Stomach (tissue), 8 donors: ENCODE measurements at regions not wholly inside any gene's neighbourhood (a gene's known extent, or its start where the extent isn't known, plus 50 kb on each side); places are given as distances from the start of the nearest gene placed in this dataset.

Source experiments
- DNase-seq, 2 donors: peaks; one replicate each; pipeline versions ENCODE4 v3.0.0 to v3.0.0-alpha.2; 2013 to 2019
- H3K27ac ChIP-seq, 5 donors: fragments of 200-600 bp in 4 of 5; sonication (generic) in 4 of 5; one replicate each; pipeline ENCODE4 v1.5.1; 2013 to 2019; ENCODE audit warnings: mild to moderate bottlenecking in 1 of 5, moderate library complexity in 1 of 5
- H3K27me3 ChIP-seq, 3 donors: fragments of 200-600 bp; sonication (generic); one replicate each; pipeline ENCODE4 v1.5.1; 2017 to 2019; ENCODE audit warnings: mixed run types in 1 of 3
- H3K36me3 ChIP-seq, 4 donors: fragments of 200-600 bp; sonication (generic); 1 replicate in 3 of 4; 2 replicates in 1 of 4; pipeline ENCODE4 v1.5.1; 2016 to 2019
- H3K4me1 ChIP-seq, 4 donors: fragments of 200-600 bp; sonication (generic); one replicate each; pipeline ENCODE4 v1.5.1; 2016 to 2019
- H3K4me3 ChIP-seq, 4 donors: fragments of 200-600 bp; sonication (generic) in 3 of 4; one replicate each; pipeline ENCODE4 v1.5.1; 2016 to 2019; ENCODE audit warnings: mild to moderate bottlenecking in 1 of 4
- H3K9me3 ChIP-seq, 4 donors: fragments of 200-600 bp; sonication (generic); one replicate each; pipeline ENCODE4 v1.5.1; 2016 to 2019
- CTCF ChIP-seq, 7 experiments: fragments of 450-650 bp in 4 of 7; fragments of 200-600 bp in 3 of 7; sonication (generic) in 3 of 7; IDR thresholded peaks; one replicate each; pipeline ENCODE4 v1.5.1; 2016 to 2019; ENCODE audit warnings: antibody characterized with exemption in 7 of 7, control low read depth in 2 of 7, mild to moderate bottlenecking in 1 of 7
- EP300 ChIP-seq: sonication (generic); formaldehyde crosslinking; IDR thresholded peaks from one replicate; pipeline ENCODE4 v1.6.1; 2017; ENCODE audit warnings: antibody characterized with exemption
- POLR2A ChIP-seq, 4 donors: fragments of 450-650 bp; IDR thresholded peaks; one replicate each; pipeline ENCODE4 v1.6.1; 2016; ENCODE audit warnings: antibody characterized with exemption in 4 of 4, control low read depth in 2 of 4, mild to moderate bottlenecking in 1 of 4, moderate library complexity in 1 of 4
- POLR2AphosphoS5 ChIP-seq, 3 donors: sonication (generic); formaldehyde crosslinking; IDR thresholded peaks; one replicate each; pipeline ENCODE4 v1.6.1; 2016; ENCODE audit warnings: antibody characterized with exemption in 3 of 3
- WGBS, 5 donors: extraction: QIAGEN DNeasy Blood & Tissue Kit in 3 of 5; methylation state at CpG; one replicate each; pipeline versions ENCODE4 v1.1.5 to v1.1.7; 2013 to 2018; 5-methylcytosine and 5-hydroxymethylcytosine counted together
- intact Hi-C: fragments of 100-400 bp; cut with DNase I; formaldehyde crosslinking; loops from one replicate; pipeline ENCODE4 v1.15.1; 2023; ENCODE audit warnings: low total_unique reads
- donor health status: healthy with polysubstance abuse.
- donor health status: Bipolar disorder and iron deficiency.
- donor health status: healthy.

DNA sequence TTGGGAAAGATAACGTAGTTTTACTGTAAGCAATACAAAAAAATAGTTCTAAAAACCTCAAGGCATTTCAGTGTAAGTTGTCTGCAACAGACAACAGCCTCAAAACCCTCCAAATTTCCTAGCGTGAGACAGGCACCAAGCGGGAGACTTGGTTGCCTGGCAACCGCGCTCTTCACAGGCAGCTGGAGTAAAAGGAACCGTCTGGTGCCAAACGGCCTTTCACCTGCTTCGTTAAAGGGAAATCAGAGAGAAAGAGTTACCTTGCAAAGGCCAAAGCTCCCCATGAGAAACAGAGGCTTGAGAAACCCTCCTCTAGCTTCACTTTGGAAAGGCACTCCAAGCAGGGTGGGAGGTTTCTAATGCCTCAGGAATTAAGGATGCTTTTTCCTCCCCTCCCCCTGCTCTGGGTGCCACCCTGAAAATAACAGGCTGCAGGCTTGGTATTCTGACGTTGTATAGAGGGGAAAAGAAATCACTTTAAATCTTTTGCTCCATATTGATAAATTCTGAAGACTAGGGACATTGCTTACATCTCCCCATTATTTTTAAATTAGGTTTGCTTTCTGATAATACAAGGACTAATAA, 129.7 kb upstream of the UFL1 start:
- WGBS, 5 donors = 3 to 8% (median 6%) methylated on average over 9 of the region's 9 CpGs
- TF ChIP-seq POLR2AphosphoS5 (IDR thresholded peaks at IDR 0.05) (no peak), POLR2A (IDR thresholded peaks at IDR 0.05) (no peak), EP300 (no peak), CTCF (IDR thresholded peaks at IDR 0.05) (no peak)
- Histone ChIP-seq H3K9me3 (no peaks in the 10 kb centered on the region), H3K36me3 (no peaks in the 10 kb centered on the region), H3K4me3 (no peak overlapping the region), H3K4me1 (peaks cover 0 to 5% (median 1%) of the 10 kb centered on the region in 4 donors), H3K27me3 (no peaks in the 10 kb centered on the region), H3K27ac (no peak overlapping the region)
- DNase-seq = peak; percentile 44 to 72
- intact Hi-C loops = no loop called here

GRCh38 chr6:96394727-96395126, 126.9 kb upstream of the UFL1 start:
- intact Hi-C loops = no loop called here
- Histone ChIP-seq H3K4me3 (no peak overlapping the region), H3K36me3 (no peaks in the 10 kb centered on the region), H3K4me1 (peaks cover 0 to 5% (median 1%) of the 10 kb centered on the region in 4 donors), H3K27me3 (no peaks in the 10 kb centered on the region), H3K27ac (no peak overlapping the region), H3K9me3 (no peaks in the 10 kb centered on the region)
- TF ChIP-seq POLR2A (IDR thresholded peaks at IDR 0.05) (no peak), POLR2AphosphoS5 (IDR thresholded peaks at IDR 0.05) (no peak), CTCF (IDR thresholded peaks at IDR 0.05) (peak in 2 of 7 experiments; percentile 20 to 28)
- 50 to 71% (median 57%) methylated on average over 3 of the region's 3 CpGs for WGBS, 5 donors
- DNase-seq = peak in 1 of 2 donors; percentile 43

- DNase-seq = no peak
- intact Hi-C loops = no loop called here
- WGBS, 5 donors = 71 to 93% (median 77%) methylated on average over 1 of the region's 1 CpG
Measured at GRCh38 chr6:96410467-96410866, 111.1 kb upstream of the UFL1 start.

GRCh38 chr6:96420294-96420693, 101.3 kb upstream of the UFL1 start:
- peaks cover 0 to 14% (median 3%) of the 10 kb centered on the region in 4 donors for H3K9me3 ChIP-seq
- 27 to 68% (median 55%) methylated on average over 1 of the region's 1 CpG for WGBS, 5 donors
- intact Hi-C loops = no loop called here
- H3K4me1 ChIP-seq = no peaks in the 10 kb centered on the region
- DNase-seq = no peak
- H3K27ac ChIP-seq = no peak overlapping the region
- no peaks in the 10 kb centered on the region for H3K27me3 ChIP-seq
- TF ChIP-seq EP300 (no peak), POLR2AphosphoS5 (IDR thresholded peaks at IDR 0.05) (no peak), CTCF (IDR thresholded peaks at IDR 0.05) (no peak), POLR2A (IDR thresholded peaks at IDR 0.05) (no peak)
- no peaks in the 10 kb centered on the region for H3K36me3 ChIP-seq
- no peak overlapping the region for H3K4me3 ChIP-seq

More at GRCh38 chr6:96410467-96410866, 111.1 kb upstream of the UFL1 start:
- TF ChIP-seq POLR2A (IDR thresholded peaks at IDR 0.05) = no peak
- H3K9me3 ChIP-seq = no peaks in the 10 kb centered on the region
- no peaks in the 10 kb centered on the region for H3K4me1 ChIP-seq
- no peaks in the 10 kb centered on the region for H3K27me3 ChIP-seq
- no peaks in the 10 kb centered on the region for H3K36me3 ChIP-seq
- no peak overlapping the region for H3K4me3 ChIP-seq
- H3K27ac ChIP-seq = no peak overlapping the region

DNA sequence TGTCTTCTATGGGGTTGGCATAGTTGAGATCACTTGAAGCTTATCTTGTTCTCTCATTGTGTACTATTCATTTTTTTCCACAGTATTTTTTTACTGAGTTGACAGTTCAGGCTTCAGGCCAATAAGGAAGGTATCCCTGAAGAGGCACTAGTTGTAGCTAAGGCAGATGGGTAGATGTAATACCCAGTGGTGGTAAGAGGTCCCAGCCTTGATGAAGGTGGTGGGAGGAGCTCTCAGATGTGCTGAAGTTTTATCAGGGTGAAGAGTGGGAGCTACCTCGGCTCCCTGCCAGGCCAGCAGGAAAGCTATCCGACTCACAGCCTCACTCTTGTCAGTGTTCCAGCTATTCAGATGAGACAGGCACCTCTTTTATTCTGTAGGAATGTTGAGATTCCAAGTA, 87.7 kb upstream of the UFL1 start:
- WGBS, 5 donors = 53 to 91% (median 72%) methylated on average over 2 of the region's 2 CpGs
- Histone ChIP-seq H3K4me1 (no peaks in the 10 kb centered on the region), H3K27me3 (no peaks in the 10 kb centered on the region), H3K36me3 (no peaks in the 10 kb centered on the region), H3K9me3 (peaks cover 0 to 40% (median 29%) of the 10 kb centered on the region in 4 donors), H3K4me3 (no peak overlapping the region), H3K27ac (no peak overlapping the region)
- TF ChIP-seq CTCF (IDR thresholded peaks at IDR 0.05) (no peak), POLR2A (IDR thresholded peaks at IDR 0.05) (no peak), EP300 (no peak), POLR2AphosphoS5 (IDR thresholded peaks at IDR 0.05) (no peak)
- intact Hi-C loops = no loop called here
- no peak for DNase-seq
